Adrenal gland (tissue), 9 donors: ENCODE measurements at regions not wholly inside any gene's neighbourhood (a gene's known extent, or its start where the extent isn't known, plus 50 kb on each side); places are given as distances from the start of the nearest gene placed in this dataset.

Experiments
- DNase-seq, 7 donors: peaks; one replicate each; pipeline ENCODE4 v3.0.0-alpha.2; 2019 to 2020
- H3K27ac ChIP-seq, 5 donors: fragments of 200-600 bp; sonication (generic) in 4 of 5; 1 replicate in 3 of 5; 2 replicates in 2 of 5; pipeline versions ENCODE4 v1.5.1 to v1.8.0; 2016 to 2020; ENCODE audit warnings: mild to moderate bottlenecking in 1 of 5
- H3K27me3 ChIP-seq: fragments of 200-600 bp; 2 replicates; pipeline ENCODE4 v1.8.0; 2021
- H3K36me3 ChIP-seq, 2 donors: fragments of 200-600 bp; replicated peaks in 1 of 2; 1 replicate in 1 of 2; 2 replicates in 1 of 2; pipeline versions ENCODE4 v1.5.1 to v1.8.0; 2018 to 2022
- H3K4me1 ChIP-seq, 2 donors: fragments of 200-600 bp; replicated peaks in 1 of 2; 1 replicate in 1 of 2; 2 replicates in 1 of 2; pipeline versions ENCODE4 v1.5.1 to v1.8.0; 2018 to 2021
- H3K4me3 ChIP-seq, 4 donors: fragments of 200-600 bp; sonication (generic) in 3 of 4; one replicate each; pipeline ENCODE4 v1.5.1; 2016 to 2018
- H3K9me3 ChIP-seq, 3 donors: fragments of 200-600 bp; sonication (generic) in 1 of 3; replicated peaks in 1 of 3; 1 replicate in 2 of 3; 2 replicates in 1 of 3; pipeline versions ENCODE4 v1.5.1 to v1.8.0; 2016 to 2021
- POLR2A ChIP-seq, 2 donors: fragments of 450-650 bp; IDR thresholded peaks; one replicate each; pipeline ENCODE4 v1.6.1; 2017; ENCODE audit warnings: antibody characterized with exemption in 2 of 2, mild to moderate bottlenecking in 2 of 2, moderate library complexity in 1 of 2
- WGBS, 4 donors: extraction: QIAGEN DNeasy Blood & Tissue Kit in 2 of 4; methylation state at CpG; one replicate each; pipeline versions ENCODE4 v1.1.5 to v1.1.7; 2013 to 2017; 5-methylcytosine and 5-hydroxymethylcytosine counted together
- intact Hi-C, 2 donors: fragments of 100-400 bp; cut with DNase I; formaldehyde crosslinking; loops; one replicate each; pipeline versions ENCODE4 v1.14.1 to v1.15.0; 2022 to 2023
- TF ChIP-seq, protein P1 (sequence below), 6 experiments: fragments of 450-650 bp in 4 of 6; fragments of 200-600 bp in 2 of 6; sonication (generic) in 1 of 6; IDR thresholded peaks; 1 replicate in 5 of 6; 2 replicates in 1 of 6; pipeline versions ENCODE4 v1.5.1 to v1.8.0; 2016 to 2021; ENCODE audit warnings: antibody characterized with exemption in 6 of 6, mild to moderate bottlenecking in 2 of 6, moderate library complexity in 1 of 6
- donor health status: healthy with polysubstance abuse.
- donor health status: Bipolar disorder and iron deficiency.
- donor health status: DM: yes; HTN: yes; CAD: no.
- donor health status: DM: no; HTN: no; CAD: no.
- donor health status: DM: no; HTN: no; CAD: no.

GRCh38 chr9:87034841-87035240, 87.5 kb upstream of the GAS1 start:
- H3K9me3 ChIP-seq: no peaks in the 10 kb centered on the region
- H3K27ac ChIP-seq: no peak overlapping the region
- 75 to 84% (median 79%) methylated on average over 8 of the region's 8 CpGs for WGBS, 4 donors
- intact Hi-C loops: no loop called here
- no peak for DNase-seq
- TF ChIP-seq, protein P1, sequence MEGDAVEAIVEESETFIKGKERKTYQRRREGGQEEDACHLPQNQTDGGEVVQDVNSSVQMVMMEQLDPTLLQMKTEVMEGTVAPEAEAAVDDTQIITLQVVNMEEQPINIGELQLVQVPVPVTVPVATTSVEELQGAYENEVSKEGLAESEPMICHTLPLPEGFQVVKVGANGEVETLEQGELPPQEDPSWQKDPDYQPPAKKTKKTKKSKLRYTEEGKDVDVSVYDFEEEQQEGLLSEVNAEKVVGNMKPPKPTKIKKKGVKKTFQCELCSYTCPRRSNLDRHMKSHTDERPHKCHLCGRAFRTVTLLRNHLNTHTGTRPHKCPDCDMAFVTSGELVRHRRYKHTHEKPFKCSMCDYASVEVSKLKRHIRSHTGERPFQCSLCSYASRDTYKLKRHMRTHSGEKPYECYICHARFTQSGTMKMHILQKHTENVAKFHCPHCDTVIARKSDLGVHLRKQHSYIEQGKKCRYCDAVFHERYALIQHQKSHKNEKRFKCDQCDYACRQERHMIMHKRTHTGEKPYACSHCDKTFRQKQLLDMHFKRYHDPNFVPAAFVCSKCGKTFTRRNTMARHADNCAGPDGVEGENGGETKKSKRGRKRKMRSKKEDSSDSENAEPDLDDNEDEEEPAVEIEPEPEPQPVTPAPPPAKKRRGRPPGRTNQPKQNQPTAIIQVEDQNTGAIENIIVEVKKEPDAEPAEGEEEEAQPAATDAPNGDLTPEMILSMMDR (IDR thresholded peaks at IDR 0.05): no peak
- TF ChIP-seq POLR2A (IDR thresholded peaks at IDR 0.05): no peak
- H3K27me3 ChIP-seq: no peaks in the 10 kb centered on the region
- no peaks in the 10 kb centered on the region for H3K36me3 ChIP-seq
- H3K4me1 ChIP-seq: no peaks in the 10 kb centered on the region
- H3K4me3 ChIP-seq: no peak overlapping the region

- Histone ChIP-seq H3K4me3 (no peak overlapping the region), H3K36me3 (no peaks in the 10 kb centered on the region), H3K27me3 (no peaks in the 10 kb centered on the region), H3K27ac (no peak overlapping the region), H3K9me3 (no peaks in the 10 kb centered on the region), H3K4me1 (no peaks in the 10 kb centered on the region)
- TF ChIP-seq, protein P1 (IDR thresholded peaks at IDR 0.05): no peak
- no peak for TF ChIP-seq POLR2A (IDR thresholded peaks at IDR 0.05)
- 57 to 62% (median 58%) methylated on average over 5 of the region's 5 CpGs for WGBS, 4 donors
- intact Hi-C loops: no loop called here
- no peak for DNase-seq
These were observed 88.6 kb upstream of the GAS1 start for GRCh38 chr9:87035879-87036278.

GRCh38 chr9:87036506-87036905, 89.2 kb upstream of the GAS1 start:
- intact Hi-C loops: no loop called here
- no peak for DNase-seq
- H3K27me3 ChIP-seq: no peaks in the 10 kb centered on the region
- no peaks in the 10 kb centered on the region for H3K9me3 ChIP-seq
- 92 to 95% (median 93%) methylated on average over 2 of the region's 2 CpGs for WGBS, 4 donors
- no peak overlapping the region for H3K4me3 ChIP-seq
- H3K27ac ChIP-seq: no peak overlapping the region
- no peaks in the 10 kb centered on the region for H3K4me1 ChIP-seq
- no peaks in the 10 kb centered on the region for H3K36me3 ChIP-seq
- TF ChIP-seq POLR2A (IDR thresholded peaks at IDR 0.05): no peak
- TF ChIP-seq, protein P1 (IDR thresholded peaks at IDR 0.05): no peak

DNA sequence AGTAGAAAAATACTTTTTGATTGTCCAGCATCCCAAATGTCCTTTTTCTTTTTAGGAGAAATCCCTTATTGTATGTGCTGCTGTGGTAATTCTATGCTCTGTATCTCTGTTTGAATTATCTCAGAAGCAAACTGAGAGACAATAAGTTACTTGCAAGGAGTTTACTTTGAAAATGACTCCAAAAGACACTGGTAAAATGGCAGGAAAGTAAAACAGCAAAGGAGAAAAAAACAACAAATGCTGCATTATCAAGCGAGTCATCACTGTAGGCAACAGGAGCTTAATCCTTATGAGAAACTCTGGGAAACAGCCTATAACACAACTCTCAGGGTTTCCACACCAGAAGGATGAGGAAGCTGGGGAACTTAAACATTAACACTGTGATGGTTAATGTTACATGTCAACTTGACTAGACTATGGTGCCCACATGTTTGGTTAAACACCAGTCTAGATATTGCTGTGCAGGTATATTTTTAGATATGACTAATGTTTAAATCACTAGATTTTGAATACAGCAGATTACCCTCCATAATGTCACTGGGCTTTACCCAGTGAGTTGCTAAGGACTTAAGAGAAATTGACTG, 92.6 kb upstream of the GAS1 start:
- WGBS, 4 donors: 86 to 96% (median 91%) methylated on average over 1 of the region's 1 CpG
- no peak for TF ChIP-seq POLR2A (IDR thresholded peaks at IDR 0.05)
- TF ChIP-seq, protein P1 (IDR thresholded peaks at IDR 0.05): no peak
- no peak for DNase-seq
- Histone ChIP-seq H3K9me3 (no peaks in the 10 kb centered on the region), H3K27me3 (no peaks in the 10 kb centered on the region), H3K36me3 (no peaks in the 10 kb centered on the region), H3K4me1 (no peaks in the 10 kb centered on the region), H3K27ac (no peak overlapping the region), H3K4me3 (no peak overlapping the region)
- intact Hi-C loops: no loop called here
